ENCODE measurements at regions not wholly inside any gene's neighbourhood (a gene's known extent, or its start where the extent isn't known, plus 50 kb on each side); places are given as distances from the start of the nearest gene placed in this dataset.

DNA sequence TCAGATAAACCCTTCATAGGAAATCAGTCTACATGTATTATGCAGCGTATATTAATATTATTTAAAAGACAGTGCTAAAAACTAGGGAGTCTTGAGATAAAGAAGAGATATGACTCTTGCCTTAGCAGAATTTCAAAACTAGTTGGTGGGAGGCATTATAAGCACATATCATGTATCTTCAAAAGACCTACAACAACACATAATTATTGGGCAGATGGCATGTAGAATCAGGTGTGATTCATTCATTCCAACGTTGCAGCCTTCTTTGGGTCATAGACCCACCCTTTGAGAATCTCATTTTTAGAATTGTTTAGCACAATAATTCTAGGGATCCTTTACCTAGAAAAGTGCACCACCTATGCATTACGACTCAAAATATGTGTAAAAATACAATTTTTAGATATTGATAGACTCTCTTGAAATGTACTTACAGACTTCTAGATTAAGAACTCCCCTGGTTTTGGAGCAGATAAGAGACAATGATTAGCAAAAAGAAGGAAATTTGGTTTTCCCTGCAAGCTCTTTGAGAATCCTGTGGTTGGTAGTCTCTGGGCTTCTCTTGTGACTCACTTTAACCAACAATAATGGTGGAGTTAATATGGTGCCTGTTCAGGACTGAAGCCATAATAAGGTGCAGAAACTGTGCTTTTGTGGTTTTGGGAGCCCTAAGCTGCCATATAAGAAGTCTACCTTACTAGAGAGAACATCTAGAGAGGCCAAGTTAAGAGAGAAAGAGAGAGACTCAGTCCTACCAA, 85.3 kb upstream of the RGS4 start:
- no peaks in the 10 kb centered on the region for H3K36me3 Mint-ChIP-seq
- no peaks in the 10 kb centered on the region for H3K9me3 Mint-ChIP-seq
- peaks cover 18 to 25% of the 10 kb centered on the region in 2 donors for H3K27me3 Mint-ChIP-seq
- H3K4me1 Mint-ChIP-seq (ENCODE audit: low read depth in 2 of 2): no peaks in the 10 kb centered on the region
- H3K27ac Mint-ChIP-seq: no peak overlapping the region
- no peak for DNase-seq (ENCODE audit: low spot score)
- ATAC-seq: no peak
- no peak overlapping the region for H3K4me3 Mint-ChIP-seq

DNA sequence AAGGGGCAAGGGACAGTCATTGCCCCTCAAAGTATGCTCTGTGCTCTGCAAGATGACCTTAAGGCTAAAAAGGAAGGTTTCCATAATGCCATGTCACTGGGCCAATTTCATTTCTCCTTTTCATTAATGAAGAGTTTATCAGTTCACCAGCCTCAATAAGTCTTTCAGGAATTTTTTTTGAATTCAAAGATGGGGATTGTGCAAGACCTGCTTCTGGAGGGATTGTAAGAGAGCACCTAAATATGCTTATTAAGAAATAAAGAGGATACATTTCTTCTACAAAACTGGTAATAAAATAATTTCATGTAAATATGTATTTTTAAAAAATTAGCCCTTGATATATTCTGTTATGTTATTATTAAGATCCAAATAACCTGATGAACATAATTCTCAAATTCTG, 86.8 kb upstream of the RGS4 start:
- Mint-ChIP-seq H3K4me3 (no peak overlapping the region), H3K27me3 (peaks cover 18 to 27% of the 10 kb centered on the region in 2 donors), H3K9me3 (no peaks in the 10 kb centered on the region), H3K27ac (no peak overlapping the region), H3K4me1 (ENCODE audit: low read depth in 2 of 2) (no peaks in the 10 kb centered on the region), H3K36me3 (no peaks in the 10 kb centered on the region)
- ATAC-seq: no peak
- no peak for DNase-seq (ENCODE audit: low spot score)

DNA sequence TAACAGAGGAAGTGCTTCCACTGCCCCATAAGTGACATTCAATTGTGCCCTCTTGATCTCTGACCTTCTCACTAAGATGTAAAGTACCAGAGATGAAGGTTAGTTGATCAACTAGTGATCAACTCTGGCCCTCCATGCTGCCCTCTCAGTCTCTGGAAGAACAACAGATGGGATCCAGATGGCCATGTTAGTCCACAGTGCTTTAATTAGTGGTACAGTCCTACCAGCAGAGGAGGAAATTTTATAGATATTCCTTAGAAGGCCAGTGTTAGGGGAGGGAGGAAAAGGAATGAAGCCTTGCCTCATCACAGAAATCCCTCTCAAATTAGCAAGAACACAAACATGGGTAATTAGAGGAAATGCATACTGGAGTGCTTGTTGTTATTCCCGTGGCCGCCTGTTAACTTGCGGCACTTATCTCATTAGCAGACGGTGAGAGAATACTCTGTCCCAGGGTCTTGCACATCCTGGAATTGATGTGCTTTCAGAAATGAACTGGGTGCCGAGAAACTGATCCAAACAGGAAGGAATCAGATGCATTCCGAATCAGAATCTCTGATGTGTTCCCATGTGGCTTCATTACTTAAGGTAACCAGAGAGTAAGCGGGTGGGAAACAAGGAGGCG, 91.1 kb upstream of the RGS4 start:
- no peaks in the 10 kb centered on the region for H3K9me3 Mint-ChIP-seq
- H3K4me1 Mint-ChIP-seq (ENCODE audit: low read depth in 2 of 2): no peaks in the 10 kb centered on the region
- DNase-seq (ENCODE audit: low spot score) (no peak), ATAC-seq (no peak)
- no peaks in the 10 kb centered on the region for H3K36me3 Mint-ChIP-seq
- no peak overlapping the region for H3K4me3 Mint-ChIP-seq
- H3K27ac Mint-ChIP-seq: no peak overlapping the region
- H3K27me3 Mint-ChIP-seq: peaks cover 10 to 30% of the 10 kb centered on the region in 2 donors

DNA sequence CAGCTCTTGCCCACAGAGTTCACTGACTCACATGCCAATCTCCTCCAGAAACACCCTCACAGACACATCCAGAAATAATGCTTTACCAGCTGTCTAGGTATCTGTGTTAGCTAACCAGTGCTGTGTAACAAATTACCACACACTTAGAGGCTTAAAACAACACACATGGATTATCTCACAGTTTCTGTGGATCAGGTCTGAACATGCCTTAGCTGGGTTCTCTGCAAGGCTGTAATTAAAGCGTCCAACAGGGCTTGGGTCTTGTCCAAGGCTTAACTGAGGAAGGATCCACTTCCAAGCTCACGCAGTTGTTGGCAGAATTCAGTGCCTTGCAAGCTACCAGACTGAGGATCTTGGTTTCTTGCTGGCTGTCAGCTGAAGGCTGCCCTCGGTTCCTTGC, 92.5 kb upstream of the RGS4 start:
- Mint-ChIP-seq H3K4me3 (no peak overlapping the region), H3K4me1 (ENCODE audit: low read depth in 2 of 2) (no peaks in the 10 kb centered on the region), H3K36me3 (no peaks in the 10 kb centered on the region), H3K27ac (no peak overlapping the region), H3K9me3 (peaks cover 3% of the 10 kb centered on the region), H3K27me3 (peaks cover 9 to 31% of the 10 kb centered on the region in 2 donors)
- ATAC-seq: no peak
- no peak for DNase-seq (ENCODE audit: low spot score)

DNA sequence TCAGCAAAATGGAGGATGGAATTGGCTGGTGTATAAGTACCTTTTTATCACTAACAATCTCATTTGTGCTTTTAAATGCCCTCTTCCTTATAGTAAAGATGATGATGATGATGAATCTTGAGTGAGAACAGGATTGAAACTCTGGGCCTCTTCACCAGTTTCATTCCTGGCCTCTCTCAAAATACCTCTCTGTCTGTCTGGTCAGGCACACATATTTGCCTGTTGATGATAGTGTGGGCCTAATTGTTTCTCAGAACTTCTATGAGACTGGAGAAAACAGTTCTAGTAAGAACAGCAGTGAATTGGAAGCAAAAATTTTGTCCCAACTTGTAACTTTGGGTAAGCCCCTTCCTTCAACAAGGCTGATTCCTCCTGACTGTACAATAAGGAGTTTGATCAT, 94.4 kb upstream of the RGS4 start:
- ATAC-seq (no peak), DNase-seq (ENCODE audit: low spot score) (no peak)
- Mint-ChIP-seq H3K36me3 (no peaks in the 10 kb centered on the region), H3K4me1 (ENCODE audit: low read depth in 2 of 2) (no peaks in the 10 kb centered on the region), H3K27me3 (peaks cover 7 to 32% of the 10 kb centered on the region in 2 donors), H3K4me3 (no peak overlapping the region), H3K27ac (no peak overlapping the region), H3K9me3 (peaks cover 3% of the 10 kb centered on the region)

DNA sequence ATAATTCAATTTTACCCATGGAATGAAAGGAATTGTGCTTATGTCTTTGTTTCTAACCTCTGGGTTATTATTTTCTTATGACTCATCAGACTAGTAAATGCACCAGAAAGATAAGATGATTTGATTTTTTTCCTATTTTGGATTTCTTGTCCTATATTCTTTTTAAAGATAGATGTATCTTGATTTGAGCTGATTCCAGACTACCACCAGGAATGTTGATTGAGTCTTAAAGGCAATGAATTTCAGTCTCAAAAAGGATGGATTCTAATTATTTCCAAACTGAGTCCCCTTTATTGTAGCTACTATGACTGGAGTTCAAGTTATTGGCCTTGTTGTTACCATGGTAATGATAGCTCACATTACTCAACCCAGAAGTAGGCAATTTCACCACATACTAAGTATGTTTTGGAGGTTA, 95.8 kb upstream of the RGS4 start:
- peaks cover 3% of the 10 kb centered on the region for H3K9me3 Mint-ChIP-seq
- no peak overlapping the region for H3K27ac Mint-ChIP-seq
- H3K4me3 Mint-ChIP-seq: no peak overlapping the region
- ATAC-seq: no peak
- no peaks in the 10 kb centered on the region for H3K4me1 Mint-ChIP-seq (ENCODE audit: low read depth in 2 of 2)
- peaks cover 7 to 22% of the 10 kb centered on the region in 2 donors for H3K27me3 Mint-ChIP-seq
- no peak for DNase-seq (ENCODE audit: low spot score)
- H3K36me3 Mint-ChIP-seq: no peaks in the 10 kb centered on the region

DNA sequence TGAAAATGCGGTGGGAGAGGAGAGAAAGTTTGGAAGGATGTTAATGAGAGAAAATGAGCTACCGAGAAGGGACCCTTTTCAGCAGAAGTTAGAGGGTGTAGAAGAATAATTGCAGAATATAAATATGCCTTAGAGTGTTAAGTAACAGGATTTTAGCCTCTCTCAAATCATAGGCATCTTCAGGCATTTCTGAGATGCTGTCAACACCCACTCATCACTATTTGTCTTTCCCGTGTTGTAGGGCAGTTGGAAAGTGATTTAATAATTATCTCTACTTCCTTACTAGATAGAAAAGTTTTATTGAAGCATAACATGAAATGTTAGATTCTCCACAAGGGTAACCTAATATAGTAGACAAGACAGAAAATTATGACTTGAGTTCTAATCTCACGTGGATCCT, 96.4 kb upstream of the RGS4 start:
- peaks cover 7 to 22% of the 10 kb centered on the region in 2 donors for H3K27me3 Mint-ChIP-seq
- peaks cover 3% of the 10 kb centered on the region for H3K9me3 Mint-ChIP-seq
- H3K27ac Mint-ChIP-seq: no peak overlapping the region
- no peak for ATAC-seq
- H3K36me3 Mint-ChIP-seq: no peaks in the 10 kb centered on the region
- DNase-seq (ENCODE audit: low spot score): no peak
- H3K4me3 Mint-ChIP-seq: no peak overlapping the region
- H3K4me1 Mint-ChIP-seq (ENCODE audit: low read depth in 2 of 2): no peaks in the 10 kb centered on the region

DNA sequence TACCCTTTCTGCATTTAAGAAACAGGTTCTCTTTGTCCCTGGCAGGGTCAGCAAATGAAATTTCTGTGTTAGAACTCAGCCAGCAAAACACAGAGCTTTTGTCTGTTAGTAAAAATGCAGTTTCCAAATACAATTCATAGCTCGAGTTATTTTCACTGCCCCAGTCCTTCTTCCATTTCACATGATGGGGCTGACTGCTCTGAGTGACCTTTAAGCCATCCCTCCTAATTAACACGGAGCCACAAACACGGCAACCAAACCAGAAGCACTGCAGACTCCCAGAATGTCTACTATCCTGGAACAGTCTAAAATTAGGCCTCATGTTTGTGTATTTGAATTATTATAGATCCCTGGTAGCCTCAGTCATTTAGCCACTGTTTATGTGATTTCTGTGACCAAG, 99.1 kb upstream of the RGS4 start:
- peaks cover 7 to 12% of the 10 kb centered on the region in 2 donors for H3K27me3 Mint-ChIP-seq
- H3K36me3 Mint-ChIP-seq: no peaks in the 10 kb centered on the region
- ATAC-seq: no peak
- H3K27ac Mint-ChIP-seq: no peak overlapping the region
- no peak overlapping the region for H3K4me3 Mint-ChIP-seq
- H3K4me1 Mint-ChIP-seq (ENCODE audit: low read depth in 2 of 2): no peaks in the 10 kb centered on the region
- DNase-seq (ENCODE audit: low spot score): no peak
- H3K9me3 Mint-ChIP-seq: peaks cover 3% of the 10 kb centered on the region

DNA sequence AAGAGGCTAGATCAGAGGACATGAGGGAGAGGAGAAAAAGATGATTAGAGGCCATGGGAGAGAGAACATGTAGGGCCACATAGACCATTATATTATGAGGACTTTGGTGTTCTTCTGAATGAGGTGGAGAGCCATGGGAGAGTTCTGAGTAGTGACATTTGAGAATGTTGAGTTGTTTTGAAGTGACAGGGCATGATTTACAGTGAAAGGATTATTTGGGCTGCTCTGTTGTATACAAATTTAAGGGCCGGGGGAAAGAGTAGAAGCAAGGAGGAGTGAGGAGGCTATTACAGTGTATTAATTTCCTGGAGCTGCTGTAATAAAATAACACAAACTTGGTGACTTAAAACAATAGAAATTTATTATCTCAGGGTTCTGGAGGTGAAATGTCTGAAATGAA, 102.5 kb upstream of the RGS4 start:
- DNase-seq (ENCODE audit: low spot score) (no peak), ATAC-seq (no peak)
- Mint-ChIP-seq H3K27ac (no peak overlapping the region), H3K36me3 (no peaks in the 10 kb centered on the region), H3K27me3 (peaks cover 10 to 18% of the 10 kb centered on the region in 2 donors), H3K4me3 (no peak overlapping the region), H3K9me3 (peaks cover 3% of the 10 kb centered on the region), H3K4me1 (ENCODE audit: low read depth in 2 of 2) (no peaks in the 10 kb centered on the region)

DNA sequence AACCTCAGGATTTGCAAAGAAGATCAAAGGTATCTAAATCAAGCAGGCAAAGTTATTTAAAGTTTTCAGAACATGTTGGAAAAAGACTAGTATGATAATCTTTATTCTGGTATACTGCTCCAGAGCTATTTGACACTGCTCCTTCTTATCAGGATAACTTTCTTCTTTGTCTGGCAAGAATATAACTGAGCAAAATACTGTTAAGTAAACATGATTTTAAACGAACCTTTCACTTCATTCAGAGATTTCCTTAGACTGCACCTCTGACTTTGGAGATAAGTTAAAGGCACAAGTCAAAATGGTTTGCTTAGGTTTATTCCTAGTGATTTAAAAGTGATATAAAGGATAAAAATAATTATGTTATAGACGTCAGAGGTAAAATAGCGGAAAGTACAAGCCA, 103.9 kb upstream of the CCDC190 start:
- Mint-ChIP-seq H3K36me3 (no peaks in the 10 kb centered on the region), H3K27ac (no peak overlapping the region), H3K4me3 (no peak overlapping the region), H3K4me1 (ENCODE audit: low read depth in 2 of 2) (no peaks in the 10 kb centered on the region), H3K9me3 (peaks cover 3% of the 10 kb centered on the region), H3K27me3 (peaks cover 8 to 15% of the 10 kb centered on the region in 2 donors)
- no peak for DNase-seq (ENCODE audit: low spot score)
- ATAC-seq: no peak

DNA sequence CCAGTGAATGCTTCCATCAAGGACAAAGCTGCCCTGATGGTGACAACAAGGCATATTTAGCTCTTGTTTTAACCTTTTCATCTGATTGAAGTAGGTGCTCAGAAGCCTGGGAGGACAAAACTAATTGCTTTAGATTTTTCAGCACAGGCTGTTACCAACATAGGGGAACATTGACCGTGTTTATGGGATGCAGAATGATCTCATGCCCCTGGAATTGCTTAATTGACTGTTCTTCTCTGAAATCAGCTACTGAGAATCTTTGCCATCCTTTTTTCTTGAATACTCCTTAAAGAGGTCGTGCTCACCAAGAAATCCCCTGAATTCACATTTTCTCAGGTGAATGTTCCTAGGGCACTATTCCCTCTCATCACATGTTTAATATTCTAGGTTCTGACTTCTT, 95.9 kb upstream of the CCDC190 start:
- no peak overlapping the region for H3K4me3 Mint-ChIP-seq
- ATAC-seq: no peak
- H3K9me3 Mint-ChIP-seq: no peaks in the 10 kb centered on the region
- peaks cover 11 to 21% of the 10 kb centered on the region in 2 donors for H3K27me3 Mint-ChIP-seq
- DNase-seq (ENCODE audit: low spot score): no peak
- no peak overlapping the region for H3K27ac Mint-ChIP-seq
- no peaks in the 10 kb centered on the region for H3K36me3 Mint-ChIP-seq
- H3K4me1 Mint-ChIP-seq (ENCODE audit: low read depth in 2 of 2): peaks cover 1 to 3% of the 10 kb centered on the region in 2 donors

DNA sequence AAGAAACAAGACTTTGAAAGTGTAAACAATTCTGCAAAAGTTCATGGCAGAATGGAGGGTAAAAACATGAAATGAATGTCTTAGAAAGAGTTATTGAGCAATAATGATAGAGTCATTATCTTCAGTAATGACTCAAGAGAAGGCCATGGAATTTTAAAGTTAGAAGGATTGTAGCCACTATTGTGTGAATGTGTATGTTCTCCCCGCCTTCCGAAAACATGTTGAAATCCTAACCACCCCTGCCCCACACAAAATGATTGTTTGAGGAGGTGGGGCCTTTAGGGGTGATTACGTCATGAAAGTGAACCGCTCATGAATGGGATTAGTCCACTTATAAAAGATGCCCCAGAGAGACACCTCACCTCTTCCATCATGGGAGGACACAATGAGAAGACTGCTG, 93.8 kb upstream of the CCDC190 start:
- Mint-ChIP-seq H3K27ac (no peak overlapping the region), H3K27me3 (peaks cover 15 to 23% of the 10 kb centered on the region in 2 donors), H3K4me1 (ENCODE audit: low read depth in 2 of 2) (peaks cover 2 to 5% of the 10 kb centered on the region in 2 donors), H3K36me3 (no peaks in the 10 kb centered on the region), H3K9me3 (no peaks in the 10 kb centered on the region), H3K4me3 (no peak overlapping the region)
- DNase-seq (ENCODE audit: low spot score) (no peak), ATAC-seq (no peak)

DNA sequence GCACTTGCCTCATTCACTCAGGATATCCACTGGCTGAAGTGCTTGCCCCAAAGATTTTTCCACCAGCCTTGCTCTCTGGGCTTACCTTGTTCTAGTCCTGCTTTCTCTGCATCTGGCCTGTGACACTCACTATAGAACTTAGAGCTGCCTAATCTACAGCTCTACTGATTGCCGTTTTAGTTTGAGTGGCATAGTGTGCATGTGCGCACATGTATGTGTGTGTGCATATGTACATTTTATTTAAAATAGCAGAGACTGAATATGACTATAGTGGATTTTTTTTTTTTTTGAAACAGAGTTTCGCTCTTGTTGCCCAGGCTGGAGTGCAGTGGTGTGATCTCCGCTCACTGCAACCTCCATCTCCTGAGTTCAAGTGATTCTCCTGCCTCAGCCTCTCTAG, 92.0 kb upstream of the CCDC190 start:
- DNase-seq (ENCODE audit: low spot score) (no peak), ATAC-seq (no peak)
- H3K4me1 Mint-ChIP-seq (ENCODE audit: low read depth in 2 of 2): peaks cover 2 to 5% of the 10 kb centered on the region in 2 donors
- peaks cover 16 to 20% of the 10 kb centered on the region in 2 donors for H3K27me3 Mint-ChIP-seq
- no peak overlapping the region for H3K4me3 Mint-ChIP-seq
- no peaks in the 10 kb centered on the region for H3K36me3 Mint-ChIP-seq
- H3K9me3 Mint-ChIP-seq: no peaks in the 10 kb centered on the region
- H3K27ac Mint-ChIP-seq: no peak overlapping the region

DNA sequence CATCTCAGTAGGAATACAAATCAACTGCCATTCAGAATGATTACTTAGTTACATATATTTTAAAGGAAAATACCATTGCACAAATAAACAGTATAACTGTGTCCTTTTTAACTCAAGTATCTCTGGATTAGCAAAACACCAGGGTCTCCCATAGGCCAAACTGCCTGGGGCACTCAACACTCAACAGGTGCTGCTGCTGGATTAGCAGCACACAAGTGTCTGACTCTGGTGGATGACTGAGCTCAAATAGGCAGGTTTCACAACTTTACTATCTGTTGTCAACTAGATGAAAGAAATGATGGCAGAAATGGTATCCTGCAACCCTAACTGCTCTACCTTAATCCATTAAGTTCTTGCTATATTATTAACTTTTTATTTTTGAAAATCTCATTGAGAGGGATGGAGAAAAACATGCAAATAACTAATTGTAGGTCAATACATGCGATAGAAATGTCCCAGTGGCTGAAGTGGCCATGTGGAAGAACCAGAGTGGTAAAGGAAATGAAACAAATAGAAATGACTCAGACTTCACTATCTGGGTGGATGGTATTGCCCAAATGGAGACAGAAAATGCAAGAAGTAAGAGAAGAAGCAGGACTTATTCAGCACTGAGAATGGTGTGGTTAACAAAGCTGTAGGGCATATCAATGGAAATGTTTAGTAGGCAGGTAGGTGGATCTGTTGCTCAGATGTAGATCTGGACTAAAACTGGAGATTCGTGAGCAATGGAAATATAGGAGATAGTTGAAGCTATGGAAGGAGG, 90.8 kb upstream of the CCDC190 start:
- H3K4me3 Mint-ChIP-seq: no peak overlapping the region

More for the DNA sequence above, 90.8 kb upstream of the CCDC190 start:
- H3K9me3 Mint-ChIP-seq: no peaks in the 10 kb centered on the region
- DNase-seq (ENCODE audit: low spot score) (no peak), ATAC-seq (peak in 1 of 2 donors; percentile 9)
- peaks cover 17 to 28% of the 10 kb centered on the region in 2 donors for H3K27me3 Mint-ChIP-seq
- H3K27ac Mint-ChIP-seq: no peak overlapping the region
- peaks cover 2 to 5% of the 10 kb centered on the region in 2 donors for H3K4me1 Mint-ChIP-seq (ENCODE audit: low read depth in 2 of 2)
- H3K36me3 Mint-ChIP-seq: no peaks in the 10 kb centered on the region
